Erythroblast (primary cell): ENCODE measurements at regions not wholly inside any gene's neighbourhood (a gene's known extent, or its start where the extent isn't known, plus 50 kb on each side); places are given as distances from the start of the nearest gene placed in this dataset.

Experiments used
- GATA1 ChIP-seq: IDR thresholded peaks from 2 replicates; pipeline ENCODE4 v1.6.1; 2011; ENCODE audit warnings: low read depth, mild to moderate bottlenecking, control low read depth, low read length, moderate library complexity
- POLR2A ChIP-seq: IDR thresholded peaks from 2 replicates; pipeline ENCODE4 v1.6.1; 2011; ENCODE audit warnings: mild to moderate bottlenecking, low read length

- TF ChIP-seq POLR2A (no peak), GATA1 (no peak)
Observed at GRCh38 chrX:109839694-109840567, 106.9 kb upstream of the ACSL4 start.
